NCI-H187 (cell line): ENCODE measurements at regions not wholly inside any gene's neighbourhood (a gene's known extent, or its start where the extent isn't known, plus 50 kb on each side); places are given as distances from the start of the nearest gene placed in this dataset.
"Not testable (repeated sequence)": the region's sequence is repeated elsewhere in the genome, so short reads cannot be mapped to it uniquely, and the experiment has no call there.

ENCODE experiments used
- DNase-seq, 2 experiments: peaks; one replicate each; lab custom pipeline; 2025; lab: John Stamatoyannopoulos, UW

DNA sequence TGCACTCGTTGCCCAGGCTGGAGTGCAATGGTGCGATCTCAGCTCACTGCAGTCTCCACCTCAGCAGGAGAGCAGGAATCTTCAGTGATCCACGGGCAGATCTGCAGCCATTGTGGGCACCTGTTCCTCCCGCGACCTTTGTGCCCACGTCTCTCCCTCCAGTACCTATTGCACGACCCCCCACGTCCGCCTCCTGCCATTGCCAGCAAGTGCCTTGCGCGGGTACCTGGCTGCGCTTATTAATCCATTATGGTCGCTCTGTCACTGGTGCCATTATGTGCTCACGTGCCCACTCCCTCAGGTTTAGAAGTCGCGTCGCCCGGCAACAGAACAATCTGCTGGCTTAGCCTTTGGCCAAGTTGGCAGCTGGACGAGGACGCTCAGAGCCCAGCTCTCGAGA, 146.2 kb upstream of the C1QTNF3 start:
- not testable (repeated sequence) for DNase-seq

GRCh38 chr5:34189752-34190411, 146.9 kb upstream of the C1QTNF3 start:
- DNase-seq = not testable (repeated sequence)

GRCh38 chr5:34190466-34190865, 147.5 kb upstream of the C1QTNF3 start:
- DNase-seq = not testable (repeated sequence)

- DNase-seq = not testable (repeated sequence)
Observed at GRCh38 chr5:34191279-34191744, 148.3 kb upstream of the C1QTNF3 start.

DNA sequence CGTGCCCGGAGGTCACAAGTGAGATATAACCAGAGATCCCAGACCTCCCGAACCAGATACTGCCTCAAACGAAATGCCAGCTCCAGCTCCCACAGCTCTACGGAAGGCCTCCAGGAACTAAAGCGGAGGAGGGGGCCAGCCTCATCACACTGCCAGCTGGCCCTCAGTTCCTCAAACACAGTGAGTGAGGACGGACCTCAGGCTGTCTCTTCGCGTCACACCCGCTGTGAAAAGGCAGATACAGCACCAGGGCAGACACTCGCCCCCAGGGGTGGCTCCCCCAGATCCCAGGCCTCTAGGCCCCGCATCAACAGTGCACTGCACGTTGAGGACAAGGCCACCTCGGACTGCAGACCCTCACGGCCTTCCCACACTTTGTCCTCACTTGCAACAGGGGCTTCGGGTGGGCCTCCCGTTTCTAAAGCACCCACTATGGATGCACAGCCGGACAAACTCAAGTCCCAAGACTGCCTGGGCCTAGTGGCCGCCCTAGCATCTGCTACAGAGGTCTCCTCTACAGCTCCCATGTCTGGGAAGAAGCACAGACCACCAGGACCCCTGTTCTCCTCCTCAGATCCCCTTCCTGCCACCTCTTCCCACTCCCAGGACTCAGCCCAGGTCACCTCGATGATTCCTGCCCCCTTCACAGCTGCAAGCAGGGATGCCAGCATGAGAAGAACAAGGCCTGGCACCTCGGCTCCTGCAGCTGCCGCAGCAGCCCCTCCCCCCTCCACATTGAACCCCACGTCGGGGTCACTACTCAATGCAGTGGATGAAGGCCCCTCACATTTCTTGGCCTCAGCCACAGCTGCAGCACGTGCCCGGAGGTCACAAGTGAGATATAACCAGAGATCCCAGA, 149.3 kb upstream of the C1QTNF3 start:
- DNase-seq = not testable (repeated sequence)

DNA sequence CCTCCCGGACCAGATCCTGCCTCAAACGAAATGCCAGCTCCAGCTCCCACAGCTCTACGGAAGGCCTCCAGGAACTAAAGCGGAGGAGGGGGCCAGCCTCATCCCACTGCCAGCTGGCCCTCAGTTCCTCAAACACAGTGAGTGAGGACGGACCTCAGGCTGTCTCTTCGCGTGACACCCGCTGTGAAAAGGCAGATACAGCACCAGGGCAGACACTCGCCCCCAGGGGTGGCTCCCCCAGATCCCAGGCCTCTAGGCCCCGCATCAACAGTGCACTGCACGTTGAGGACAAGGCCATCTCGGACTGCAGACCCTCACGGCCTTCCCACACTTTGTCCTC, 149.9 kb upstream of the C1QTNF3 start:
- not testable (repeated sequence) for DNase-seq

- DNase-seq = not testable (repeated sequence)
Observed at GRCh38 chr5:34193297-34193696, 150.3 kb upstream of the C1QTNF3 start.

GRCh38 chr5:34193804-34194203, 150.8 kb upstream of the C1QTNF3 start:
- not testable (repeated sequence) for DNase-seq

DNA sequence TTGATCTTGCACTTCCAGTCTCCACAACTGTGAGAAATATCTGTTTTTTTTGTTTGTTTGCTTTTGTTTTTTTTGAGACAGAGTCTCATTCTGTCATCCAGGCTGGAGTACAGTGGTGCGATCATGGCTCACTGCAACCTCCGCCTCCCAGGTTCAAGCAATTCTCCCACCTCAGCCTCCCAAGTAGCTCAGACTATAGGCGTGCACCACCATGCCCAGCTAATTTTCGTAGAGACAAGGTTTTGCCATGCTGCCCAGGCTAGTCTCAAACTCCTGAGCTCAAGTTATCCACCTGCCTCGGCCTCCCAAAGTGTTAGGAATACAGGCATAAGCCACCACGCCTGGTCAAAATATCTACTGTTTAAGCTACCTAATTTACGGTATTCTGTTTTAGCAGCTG, 153.1 kb upstream of the C1QTNF3 start:
- DNase-seq = not testable (repeated sequence)

DNA sequence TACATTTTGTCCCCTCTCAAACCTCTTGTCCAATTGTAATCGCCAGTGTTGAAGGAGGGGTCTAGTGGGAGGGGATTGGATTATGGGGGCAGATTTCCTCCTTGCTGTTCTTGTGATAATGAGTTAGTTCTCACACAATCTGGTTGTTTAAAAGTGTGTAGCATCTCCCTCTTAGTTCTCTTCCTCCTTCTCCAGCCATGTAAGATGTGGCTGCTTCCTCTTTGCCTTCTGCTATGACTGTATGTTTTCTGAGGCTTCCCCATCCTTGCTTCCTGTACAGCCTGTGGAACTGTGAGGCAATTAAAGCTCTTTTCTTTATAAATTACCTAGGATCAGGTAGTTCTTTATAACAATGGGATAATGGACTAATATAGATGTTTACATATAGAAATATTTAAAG, 162.3 kb upstream of the C1QTNF3 start:
- DNase-seq = not testable (repeated sequence)

DNA sequence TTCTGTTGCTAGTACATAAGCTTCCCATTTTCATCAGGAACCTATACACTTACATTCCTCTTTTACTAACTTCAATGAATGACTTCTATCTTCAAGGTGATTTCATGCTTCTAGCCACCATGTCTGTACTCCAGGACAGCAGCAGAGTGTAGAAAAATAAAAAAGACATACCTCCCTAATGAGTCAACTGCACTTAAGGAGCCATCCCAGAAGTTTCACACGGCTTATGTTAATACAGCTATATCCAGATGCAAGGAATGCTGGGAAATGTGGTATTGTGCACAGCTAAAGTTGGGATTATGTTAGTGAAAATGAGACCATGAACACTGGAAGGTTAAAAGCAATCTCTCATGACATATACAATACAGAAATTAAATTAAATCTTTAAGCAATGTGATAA, 174.4 kb upstream of the C1QTNF3 start:
- not testable (repeated sequence) for DNase-seq

DNA sequence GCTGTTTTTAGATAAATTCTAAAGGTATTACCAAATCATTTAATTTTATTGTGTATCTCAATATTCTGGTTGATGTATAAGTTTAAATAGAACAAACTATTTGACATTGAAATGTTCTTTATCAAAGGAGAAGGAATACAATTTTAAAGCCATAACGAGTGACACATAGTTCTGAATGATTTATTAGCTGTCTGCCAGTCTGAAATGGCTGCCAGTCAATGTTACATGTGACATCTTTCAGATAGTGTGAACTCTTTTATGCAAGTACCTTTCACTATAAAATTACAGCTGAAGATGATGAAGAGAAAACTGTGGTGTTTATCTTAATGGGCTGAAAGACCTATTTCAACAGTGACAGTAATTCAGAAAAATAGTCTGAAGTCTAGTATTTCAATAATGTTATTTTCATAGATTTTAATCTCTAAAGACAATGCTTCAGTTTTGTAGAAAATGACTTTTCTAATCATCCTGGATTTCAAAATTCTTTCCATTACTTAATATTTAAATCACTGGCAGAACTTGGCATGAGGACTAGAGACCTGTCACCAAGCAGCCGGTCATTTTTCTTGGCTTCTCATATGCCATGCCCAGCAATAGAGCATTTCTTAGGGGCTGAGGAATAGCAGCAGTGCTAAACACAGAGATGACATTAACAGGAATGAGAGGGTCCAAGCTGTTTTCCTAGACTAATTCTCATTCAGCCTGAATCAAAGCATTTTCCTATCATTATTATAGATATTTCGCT, 178.5 kb upstream of the C1QTNF3 start:
- not testable (repeated sequence) for DNase-seq

GRCh38 chr5:34223158-34223557, 180.1 kb upstream of the C1QTNF3 start:
- not testable (repeated sequence) for DNase-seq

DNA sequence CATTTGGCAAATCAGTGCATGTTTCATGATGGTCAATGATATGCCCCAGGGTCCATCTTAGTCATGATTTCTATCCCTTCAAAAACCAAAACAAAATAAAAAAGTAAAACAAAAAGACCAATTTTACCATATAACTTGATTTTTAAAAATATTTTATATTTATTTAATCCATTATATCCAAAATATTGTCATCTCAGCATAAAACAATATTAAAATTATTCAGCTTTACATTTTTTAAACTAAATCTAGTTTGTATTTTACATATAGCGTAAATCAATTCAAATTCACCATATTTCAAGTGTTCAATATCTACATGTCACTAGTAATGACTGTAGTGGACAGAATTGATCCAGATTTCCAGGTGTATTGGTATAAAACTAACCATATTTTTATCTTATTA, 187.4 kb upstream of the C1QTNF3 start:
- DNase-seq = not testable (repeated sequence)

- DNase-seq = not testable (repeated sequence)
Observed at GRCh38 chr5:34243802-34244201, 200.8 kb upstream of the C1QTNF3 start.

DNA sequence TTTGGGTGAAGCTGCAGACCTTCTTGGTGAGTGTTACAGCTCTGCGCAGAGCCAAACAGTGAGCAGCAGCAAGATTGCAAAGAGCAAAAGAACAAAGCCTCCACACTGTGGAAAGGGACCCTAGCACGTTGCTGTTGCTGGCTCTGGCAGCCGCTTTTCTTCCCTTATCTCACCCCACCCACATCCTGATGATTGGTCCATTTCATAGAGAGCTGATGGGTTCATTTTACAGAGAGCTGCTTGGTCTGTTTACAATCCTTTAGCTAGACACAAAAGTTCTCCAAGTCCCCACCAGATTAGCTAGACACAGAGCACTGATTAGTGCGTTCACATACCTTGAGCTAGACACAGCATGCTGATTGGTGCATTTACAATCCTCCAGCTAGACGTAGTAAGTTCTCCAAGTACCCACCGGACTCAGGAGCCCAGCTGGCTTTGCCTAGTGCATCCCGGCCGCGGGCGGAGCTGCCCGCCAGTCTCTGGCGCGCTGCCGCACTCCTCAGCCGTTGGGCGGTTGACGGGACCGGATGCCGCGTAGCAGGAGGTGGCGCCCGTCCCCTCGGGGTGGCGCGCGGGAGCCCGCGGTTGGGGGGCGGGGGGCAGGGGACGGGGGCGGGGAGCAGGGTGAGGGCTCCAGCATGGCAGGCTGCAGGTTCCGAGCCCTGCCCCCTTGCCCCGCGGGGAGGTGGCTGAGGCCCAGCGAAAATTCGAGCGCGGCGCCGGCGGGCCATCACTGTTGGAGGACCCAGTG, 201.4 kb upstream of the C1QTNF3 start:
- not testable (repeated sequence) for DNase-seq

DNA sequence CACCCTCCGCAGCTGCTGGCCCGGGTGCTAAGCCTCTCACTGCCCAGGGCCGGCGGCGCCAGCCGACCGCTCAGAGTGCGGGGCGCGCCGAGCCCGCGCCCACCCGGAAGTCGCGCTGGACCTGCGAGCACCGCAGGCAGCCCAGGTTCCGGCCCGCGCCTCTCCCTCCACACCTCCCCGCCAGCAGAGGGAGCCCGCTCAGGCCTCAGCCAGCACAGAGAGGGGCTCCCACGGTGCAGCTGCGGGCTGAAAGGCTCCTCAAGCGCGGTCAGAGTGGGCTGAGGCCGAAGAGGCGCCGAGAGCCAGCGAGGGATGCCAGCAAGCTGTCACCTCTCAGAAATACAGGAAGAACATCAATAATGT, 202.0 kb upstream of the C1QTNF3 start:
- not testable (repeated sequence) for DNase-seq

DNA sequence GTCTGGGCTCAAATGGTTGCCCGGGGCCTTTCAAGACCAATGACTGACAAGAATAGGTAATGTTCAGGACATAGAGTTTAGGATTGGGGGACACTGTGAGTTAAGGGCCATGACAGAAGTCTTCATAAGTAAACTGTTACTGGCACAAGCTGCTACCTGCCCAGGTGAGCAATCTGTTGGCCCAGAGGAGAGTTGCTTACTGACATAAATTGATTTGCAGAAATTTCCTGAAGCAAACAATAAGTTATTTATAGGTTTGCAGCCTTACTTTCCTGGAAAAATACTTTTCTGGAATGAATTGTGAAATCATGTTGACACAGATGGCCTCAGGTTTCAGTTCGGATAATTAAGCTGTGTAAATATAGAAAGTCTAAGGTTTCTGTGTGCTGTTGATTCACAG, 202.8 kb upstream of the C1QTNF3 start:
- not testable (repeated sequence) for DNase-seq

DNA sequence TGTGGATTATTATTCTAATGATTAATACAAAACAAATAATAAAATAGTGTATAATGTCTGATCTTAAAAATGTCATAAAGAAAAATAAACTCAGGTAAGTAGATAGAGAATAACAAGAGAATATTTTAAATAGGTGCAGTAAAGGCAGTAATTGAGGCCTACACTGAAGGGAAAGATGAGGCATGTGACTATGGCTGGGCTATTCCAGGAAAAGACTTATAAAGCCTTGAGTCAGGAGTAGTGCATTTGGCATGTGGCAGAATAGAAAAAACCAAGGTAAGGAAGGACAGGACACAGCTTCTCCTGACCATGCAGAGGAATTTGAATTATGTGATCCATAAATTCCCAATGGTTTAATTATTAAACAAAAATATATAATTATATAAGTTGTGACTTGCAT, 215.6 kb upstream of the C1QTNF3 start:
- DNase-seq = not testable (repeated sequence)

DNA sequence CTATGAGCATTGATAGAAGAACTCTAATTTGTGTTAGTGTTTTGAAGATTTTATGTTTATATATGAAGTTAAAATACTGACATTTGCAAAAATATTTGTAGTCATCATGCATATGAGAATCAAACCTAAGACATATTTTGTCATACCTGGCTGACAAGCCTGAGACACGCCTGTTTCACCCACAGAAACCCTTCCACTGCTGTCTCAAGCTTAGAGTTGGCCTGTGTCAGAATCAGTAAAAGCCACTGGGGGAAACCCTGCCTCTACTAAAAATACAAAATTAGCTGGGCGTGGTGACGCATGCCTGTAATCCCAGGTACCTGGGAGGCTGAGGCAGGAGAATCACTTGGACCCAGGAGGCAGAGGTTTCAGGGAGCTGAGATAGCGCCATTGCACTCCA, 218.0 kb upstream of the C1QTNF3 start:
- DNase-seq = not testable (repeated sequence)

DNA sequence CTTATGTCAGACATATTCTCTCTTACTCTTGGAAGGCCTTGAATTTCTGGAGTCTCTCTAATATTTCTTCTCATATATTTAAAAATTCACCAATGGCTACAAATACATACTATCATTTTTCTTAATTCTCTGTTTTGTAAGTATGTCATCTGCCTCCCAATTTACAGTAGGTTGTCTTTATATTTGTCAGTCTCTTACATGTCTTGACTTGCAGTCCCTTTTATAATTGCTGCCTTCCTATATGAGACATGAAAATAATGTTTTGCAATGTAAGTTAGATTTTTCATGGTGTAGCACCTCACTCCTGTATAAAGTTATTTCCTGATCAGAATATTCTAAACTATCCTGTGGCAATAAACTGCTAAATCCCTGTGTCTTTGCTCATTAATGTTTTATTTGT, 223.1 kb upstream of the C1QTNF3 start:
- not testable (repeated sequence) for DNase-seq

DNA sequence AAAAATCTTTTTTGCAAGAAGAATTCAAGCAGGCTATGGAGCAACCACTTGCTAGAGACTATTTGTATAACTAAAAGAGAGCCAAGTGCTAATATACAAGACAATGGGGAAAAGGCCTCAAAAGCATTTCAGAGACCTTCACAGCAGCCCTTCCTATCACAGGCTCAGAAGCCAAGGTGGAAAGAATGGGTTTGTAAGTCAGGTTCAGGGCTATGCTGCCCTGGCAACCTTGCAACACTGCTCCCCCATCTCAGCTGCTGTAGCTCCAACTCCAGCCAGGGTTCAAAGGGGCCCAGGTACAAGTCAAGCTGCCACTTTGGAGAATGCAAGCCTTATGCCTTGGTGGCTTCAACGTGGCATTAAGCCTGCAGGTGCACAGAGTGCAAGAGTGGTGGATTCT, 253.7 kb upstream of the C1QTNF3 start:
- DNase-seq = not testable (repeated sequence)
